H9 (cell line): ENCODE measurements at regions not wholly inside any gene's neighbourhood (a gene's known extent, or its start where the extent isn't known, plus 50 kb on each side); places are given as distances from the start of the nearest gene placed in this dataset.

Source experiments
- DNase-seq: peaks from one replicate; pipeline ENCODE4 v3.0.0-alpha.2; 2017
- H2AFZ ChIP-seq: one replicate; pipeline ENCODE4 v1.6.1; 2013; ENCODE audit warnings: mild to moderate bottlenecking, low read length, control low read depth, moderate library complexity
- H2AK5ac ChIP-seq: 2 replicates; pipeline ENCODE4 v1.6.1; 2013; ENCODE audit warnings: low read length, control low read depth, mixed read lengths; ENCODE audit not compliant: insufficient read length
- H2BK120ac ChIP-seq: one replicate; pipeline ENCODE4 v1.6.1; 2013; ENCODE audit warnings: low read depth, mild to moderate bottlenecking, low read length, control low read depth, inconsistent platforms; ENCODE audit not compliant: poor library complexity, severe bottlenecking
- H2BK12ac ChIP-seq: 2 replicates; pipeline ENCODE4 v1.6.1; 2013; ENCODE audit warnings: low read length, control low read depth, mixed read lengths, low read depth; ENCODE audit not compliant: insufficient read length
- H2BK15ac ChIP-seq: 2 replicates; pipeline ENCODE4 v1.6.1; 2013; ENCODE audit warnings: low read depth, low read length, control low read depth
- H2BK20ac ChIP-seq: one replicate; pipeline ENCODE4 v1.6.1; 2013; ENCODE audit warnings: low read depth, mild to moderate bottlenecking, low read length, control low read depth, inconsistent platforms; ENCODE audit not compliant: poor library complexity, severe bottlenecking
- H2BK5ac ChIP-seq: 2 replicates; pipeline ENCODE4 v1.6.1; 2013; ENCODE audit warnings: low read length, control low read depth, mixed read lengths; ENCODE audit not compliant: insufficient read length
- H3K14ac ChIP-seq: 2 replicates; pipeline ENCODE4 v1.6.1; 2013; ENCODE audit warnings: low read length, control low read depth; ENCODE audit not compliant: insufficient read depth
- H3K18ac ChIP-seq: 2 replicates; pipeline ENCODE4 v1.6.1; 2013; ENCODE audit warnings: low read depth, mild to moderate bottlenecking, mixed read lengths, low read length, control low read depth; ENCODE audit not compliant: insufficient read length
- H3K23ac ChIP-seq: 2 replicates; pipeline ENCODE4 v1.6.1; 2013; ENCODE audit warnings: low read length, control low read depth, mixed read lengths, low read depth; ENCODE audit not compliant: insufficient read length
- H3K23me2 ChIP-seq: 2 replicates; pipeline ENCODE4 v1.6.1; 2013; ENCODE audit warnings: low read depth, mild to moderate bottlenecking, mixed read lengths, low read length, control low read depth; ENCODE audit not compliant: insufficient read length, poor library complexity, severe bottlenecking
- H3K27ac ChIP-seq: 2 replicates; pipeline ENCODE4 v1.5.1; 2013; ENCODE audit warnings: low read length, control low read depth, mixed read lengths, low read depth; ENCODE audit not compliant: insufficient read length
- H3K27me3 ChIP-seq: 2 replicates; pipeline ENCODE4 v1.6.1; 2013; ENCODE audit warnings: low read length, control low read depth, inconsistent platforms; ENCODE audit not compliant: insufficient read depth
- H3K4ac ChIP-seq: 2 replicates; pipeline ENCODE4 v1.6.1; 2013; ENCODE audit warnings: low read depth, mild to moderate bottlenecking, control low read depth, inconsistent platforms, low read length, moderate library complexity
- H3K4me1 ChIP-seq: 2 replicates; pipeline ENCODE4 v1.6.1; 2013; ENCODE audit warnings: low read length, control low read depth, inconsistent platforms; ENCODE audit not compliant: insufficient read depth
- H3K4me2 ChIP-seq: 2 replicates; pipeline ENCODE4 v1.6.1; 2013; ENCODE audit warnings: low read length, control low read depth, mixed read lengths; ENCODE audit not compliant: insufficient read length, insufficient read depth
- H3K56ac ChIP-seq: 2 replicates; pipeline ENCODE4 v1.6.1; 2013; ENCODE audit warnings: low read depth, mild to moderate bottlenecking, mixed read lengths, low read length, control low read depth; ENCODE audit not compliant: insufficient read length
- H3K79me1 ChIP-seq: 2 replicates; pipeline ENCODE4 v1.6.1; 2013; ENCODE audit warnings: low read depth, mild to moderate bottlenecking, moderate library complexity, low read length, control low read depth, inconsistent platforms; ENCODE audit not compliant: insufficient read depth, poor library complexity, severe bottlenecking
- H3K79me2 ChIP-seq: 2 replicates; pipeline ENCODE4 v1.6.1; 2013; ENCODE audit warnings: low read length, control low read depth, inconsistent platforms; ENCODE audit not compliant: insufficient read depth
- H3K9ac ChIP-seq: 2 replicates; pipeline ENCODE4 v1.6.1; 2013; ENCODE audit warnings: low read length, control low read depth, mixed read lengths; ENCODE audit not compliant: insufficient read length; ENCODE audit errors: extremely low read depth
- H3K9me3 ChIP-seq: one replicate; pipeline ENCODE4 v1.6.1; 2013; ENCODE audit warnings: low read depth, low read length, inconsistent platforms; ENCODE audit not compliant: control insufficient read depth
- H3T11ph ChIP-seq: one replicate; pipeline ENCODE4 v1.6.1; 2013; ENCODE audit warnings: mild to moderate bottlenecking, low read length, control low read depth, inconsistent platforms
- H4K20me1 ChIP-seq: one replicate; pipeline ENCODE4 v1.6.1; 2013; ENCODE audit not compliant: control insufficient read depth, insufficient read length, insufficient read depth
- H4K5ac ChIP-seq: 2 replicates; pipeline ENCODE4 v1.6.1; 2013; ENCODE audit warnings: low read depth, mild to moderate bottlenecking, mixed read lengths, low read length, control low read depth; ENCODE audit not compliant: insufficient read length
- H4K8ac ChIP-seq: replicated peaks from 2 replicates; pipeline ENCODE4 v1.6.1; 2013; ENCODE audit warnings: low read length, control low read depth, mixed read lengths, low read depth; ENCODE audit not compliant: insufficient read length
- H4K91ac ChIP-seq: 2 replicates; pipeline ENCODE4 v1.6.1; 2013; ENCODE audit warnings: low read depth, mild to moderate bottlenecking, moderate library complexity, mixed read lengths, low read length, control low read depth; ENCODE audit not compliant: insufficient read length
- H3K27ac Mint-ChIP-seq, 3 experiments: 2 replicates in 2 of 3; 3 replicates in 1 of 3; pipeline ENCODE4 v1.8.0; 2020 to 2021; ENCODE audit warnings: mixed read lengths in 3 of 3, mild to moderate bottlenecking in 1 of 3, moderate library complexity in 1 of 3
- H3K27me3 Mint-ChIP-seq: 2 replicates; pipeline ENCODE4 v1.8.0; 2021; ENCODE audit warnings: low read depth, mild to moderate bottlenecking, moderate library complexity, mixed read lengths
- H3K36me3 Mint-ChIP-seq, 3 experiments: 2 replicates in 2 of 3; 3 replicates in 1 of 3; pipeline ENCODE4 v1.8.0; 2020 to 2021; ENCODE audit warnings: low read depth in 3 of 3, mixed read lengths in 3 of 3; ENCODE audit not compliant: insufficient read depth in 1 of 3
- H3K4me1 Mint-ChIP-seq, 2 experiments: 2 replicates each; pipeline ENCODE4 v1.8.0; 2020; ENCODE audit warnings: mixed read lengths in 2 of 2
- H3K4me3 Mint-ChIP-seq, 2 experiments: 2 replicates in 1 of 2; 3 replicates in 1 of 2; pipeline ENCODE4 v1.8.0; 2020 to 2021; ENCODE audit warnings: mild to moderate bottlenecking in 2 of 2, mixed read lengths in 2 of 2, moderate library complexity in 1 of 2
- H3K9me3 Mint-ChIP-seq, 2 experiments: 2 replicates in 1 of 2; 3 replicates in 1 of 2; pipeline ENCODE4 v1.8.0; 2020; ENCODE audit warnings: mild to moderate bottlenecking in 2 of 2, mixed read lengths in 2 of 2, moderate library complexity in 1 of 2
- CTCF ChIP-seq: fragments of 200-600 bp; sonication (generic); conservative IDR thresholded peaks from 3 replicates; pipeline ENCODE4 v1.8.0; 2021; ENCODE audit warnings: antibody characterized with exemption, mild to moderate bottlenecking
- WGBS: extraction: QIAGEN DNeasy Blood & Tissue Kit; methylation state at CpG from one replicate; pipeline ENCODE4 v1.1.7; 2013; ENCODE audit warnings: missing lambda C conversion rate, low lambda C conversion rate, mixed read lengths; ENCODE audit not compliant: insufficient read length; ENCODE audit errors: extremely low coverage; 5-methylcytosine and 5-hydroxymethylcytosine counted together

DNA sequence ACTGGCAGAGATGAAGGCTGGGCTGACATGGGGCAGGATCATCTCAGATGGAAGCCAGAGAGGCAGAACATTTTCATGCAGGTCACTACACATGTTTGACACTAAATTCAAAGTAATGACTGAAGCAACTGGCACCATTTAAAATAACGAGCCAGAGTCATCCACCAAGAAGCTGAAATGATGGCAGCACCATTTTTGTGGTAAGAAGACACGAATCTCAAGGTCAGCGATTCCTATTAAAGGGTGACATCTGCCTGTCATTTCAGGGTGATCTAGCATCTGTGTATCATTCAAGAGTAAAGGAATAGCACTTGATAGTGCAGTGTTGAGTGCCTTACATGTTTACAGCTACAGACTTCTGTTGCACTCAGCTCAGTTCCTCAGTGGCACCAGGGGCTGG lies 113.4 kb upstream of the C11orf87 start:
- no peak overlapping the region for H3K14ac ChIP-seq
- no peak overlapping the region for H4K91ac ChIP-seq
- H3K36me3 Mint-ChIP-seq: no peaks in the 10 kb centered on the region
- H2BK15ac ChIP-seq: no peak overlapping the region
- no peak overlapping the region for H2BK20ac ChIP-seq
- H3K27me3 Mint-ChIP-seq: no peaks in the 10 kb centered on the region; the same call in 1 of the 2 replicates
- H4K5ac ChIP-seq: no peak overlapping the region
- no peaks in the 10 kb centered on the region for H4K20me1 ChIP-seq
- H3K56ac ChIP-seq: no peak overlapping the region
- H3K27ac ChIP-seq: no peak overlapping the region
- H3K27me3 ChIP-seq: no peaks in the 10 kb centered on the region
- H2AFZ ChIP-seq: no peak overlapping the region
- DNase-seq: no peak
- no peak overlapping the region for H3K4me2 ChIP-seq
- no peak overlapping the region for H3K27ac Mint-ChIP-seq
- H3K9ac ChIP-seq: no peak overlapping the region
- H3K9me3 ChIP-seq: no peaks in the 10 kb centered on the region
- no peaks in the 10 kb centered on the region for H3K23me2 ChIP-seq
- no peak overlapping the region for H2BK120ac ChIP-seq
- no peak overlapping the region for H2BK5ac ChIP-seq
- no peak overlapping the region for H3K18ac ChIP-seq
- H3K9me3 Mint-ChIP-seq: no peaks in the 10 kb centered on the region
- H3K4me1 ChIP-seq: no peaks in the 10 kb centered on the region
- no peak overlapping the region for H3K4ac ChIP-seq
- no peak for TF ChIP-seq CTCF
- no CpG with 5 or more reads among the region's 3 CpGs for WGBS
- no peak overlapping the region for H3T11ph ChIP-seq
- H4K8ac ChIP-seq: no peak overlapping the region
- H3K23ac ChIP-seq: no peak overlapping the region
- H3K4me3 Mint-ChIP-seq: no peak overlapping the region
- H3K4me1 Mint-ChIP-seq: peaks cover under 1 to 1% of the 10 kb centered on the region in 2 experiments; a peak in 2 of 4 replicates
- no peaks in the 10 kb centered on the region for H3K79me2 ChIP-seq
- no peak overlapping the region for H2BK12ac ChIP-seq
- no peaks in the 10 kb centered on the region for H3K79me1 ChIP-seq
- H2AK5ac ChIP-seq: no peak overlapping the region
